ENCODE measurements at regions not wholly inside any gene's neighbourhood (a gene's known extent, or its start where the extent isn't known, plus 50 kb on each side); places are given as distances from the start of the nearest gene placed in this dataset.

DNA sequence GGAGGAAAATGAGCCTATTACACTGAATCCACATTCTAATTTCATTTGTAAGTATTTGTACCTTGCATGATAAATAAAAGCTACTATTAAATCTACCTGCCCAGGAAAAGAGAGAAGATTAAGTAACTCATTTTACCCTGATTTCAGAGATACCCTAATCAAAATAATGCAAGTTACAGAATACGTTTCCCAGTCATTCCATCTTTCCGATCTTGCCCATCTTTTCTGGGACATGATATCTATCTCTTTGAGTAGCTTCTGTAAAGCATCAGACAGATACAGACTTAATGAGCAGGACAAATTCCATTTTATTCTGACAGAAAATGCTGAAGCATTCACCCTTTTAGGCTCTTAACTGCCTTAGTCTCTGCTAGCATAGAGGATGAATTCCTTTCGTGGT lies 56.6 kb downstream of the SPRY2 start:
- Mint-ChIP-seq H3K36me3 (ENCODE audit: low read depth) (peaks cover 12% of the 10 kb centered on the region), H3K9me3 (peaks cover 13% of the 10 kb centered on the region), H3K27ac (no peak overlapping the region), H3K4me1 (no peaks in the 10 kb centered on the region), H3K27me3 (ENCODE audit: low read depth) (no peaks in the 10 kb centered on the region), H3K4me3 (no peak overlapping the region)
- TF ChIP-seq, protein P1, sequence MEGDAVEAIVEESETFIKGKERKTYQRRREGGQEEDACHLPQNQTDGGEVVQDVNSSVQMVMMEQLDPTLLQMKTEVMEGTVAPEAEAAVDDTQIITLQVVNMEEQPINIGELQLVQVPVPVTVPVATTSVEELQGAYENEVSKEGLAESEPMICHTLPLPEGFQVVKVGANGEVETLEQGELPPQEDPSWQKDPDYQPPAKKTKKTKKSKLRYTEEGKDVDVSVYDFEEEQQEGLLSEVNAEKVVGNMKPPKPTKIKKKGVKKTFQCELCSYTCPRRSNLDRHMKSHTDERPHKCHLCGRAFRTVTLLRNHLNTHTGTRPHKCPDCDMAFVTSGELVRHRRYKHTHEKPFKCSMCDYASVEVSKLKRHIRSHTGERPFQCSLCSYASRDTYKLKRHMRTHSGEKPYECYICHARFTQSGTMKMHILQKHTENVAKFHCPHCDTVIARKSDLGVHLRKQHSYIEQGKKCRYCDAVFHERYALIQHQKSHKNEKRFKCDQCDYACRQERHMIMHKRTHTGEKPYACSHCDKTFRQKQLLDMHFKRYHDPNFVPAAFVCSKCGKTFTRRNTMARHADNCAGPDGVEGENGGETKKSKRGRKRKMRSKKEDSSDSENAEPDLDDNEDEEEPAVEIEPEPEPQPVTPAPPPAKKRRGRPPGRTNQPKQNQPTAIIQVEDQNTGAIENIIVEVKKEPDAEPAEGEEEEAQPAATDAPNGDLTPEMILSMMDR (IDR thresholded peaks at IDR 0.05; ENCODE audit: unreplicated experiment in 3 of 3): no peak

GRCh38 chr13:80278706-80279105 lies 62.2 kb downstream of the SPRY2 start:
- TF ChIP-seq, protein P1 (IDR thresholded peaks at IDR 0.05; ENCODE audit: unreplicated experiment in 3 of 3): no peak
- H3K27me3 Mint-ChIP-seq (ENCODE audit: low read depth): peaks cover 3% of the 10 kb centered on the region
- H3K9me3 Mint-ChIP-seq: peaks cover 6% of the 10 kb centered on the region
- H3K4me1 Mint-ChIP-seq: peaks cover 18% of the 10 kb centered on the region
- H3K36me3 Mint-ChIP-seq (ENCODE audit: low read depth): peaks cover 8% of the 10 kb centered on the region
- H3K4me3 Mint-ChIP-seq: no peak overlapping the region
- no peak overlapping the region for H3K27ac Mint-ChIP-seq

DNA sequence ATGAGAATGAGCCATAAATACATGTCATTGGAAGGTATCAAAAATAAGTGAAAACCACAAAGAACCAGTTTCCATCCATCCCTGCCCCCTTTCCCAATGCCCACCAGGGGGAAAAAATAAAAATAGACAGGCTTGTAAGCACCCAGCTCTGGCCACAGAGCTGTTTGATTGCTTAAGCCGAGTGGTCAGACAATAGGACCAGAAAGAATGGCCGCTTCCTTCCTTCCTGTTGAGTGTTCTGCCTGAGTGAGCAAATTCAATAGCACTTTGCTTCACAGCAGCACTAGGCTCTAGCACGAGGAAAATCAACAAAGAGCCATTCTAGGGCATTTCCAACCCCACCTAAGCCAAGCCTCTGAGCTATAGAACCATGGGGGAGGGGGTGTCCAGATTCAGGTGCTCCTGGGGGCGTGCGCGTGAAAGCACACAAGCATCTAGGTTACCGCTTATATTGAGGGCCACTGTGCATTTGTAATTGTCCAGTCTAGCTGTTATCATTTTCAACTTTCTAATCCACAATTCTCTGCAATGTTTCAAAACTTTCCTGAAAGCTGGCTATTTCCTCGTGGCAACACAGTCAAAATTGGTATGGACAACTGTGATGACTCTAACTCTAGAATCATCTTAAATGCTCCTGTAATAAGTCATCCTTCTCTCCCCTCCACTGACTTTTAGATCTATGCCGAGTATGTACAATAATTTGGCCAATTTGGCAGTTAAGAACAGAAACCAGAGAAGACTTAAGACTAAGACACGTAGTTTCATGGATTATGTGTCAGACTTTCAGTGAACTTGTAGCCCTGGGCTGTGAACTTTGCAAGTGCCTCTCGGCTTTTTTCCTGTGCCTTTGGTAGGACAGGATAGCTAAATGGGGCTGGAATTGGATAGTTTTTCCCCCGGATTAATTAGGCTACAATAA lies 64.3 kb downstream of the SPRY2 start:
- H3K4me1 Mint-ChIP-seq: peaks cover 18% of the 10 kb centered on the region
- peaks cover 3% of the 10 kb centered on the region for H3K27me3 Mint-ChIP-seq (ENCODE audit: low read depth)
- TF ChIP-seq, protein P1 (IDR thresholded peaks at IDR 0.05; ENCODE audit: unreplicated experiment in 3 of 3): no peak
- peaks cover 5% of the 10 kb centered on the region for H3K36me3 Mint-ChIP-seq (ENCODE audit: low read depth)
- peak overlapping the region; percentile 62 to 89 (median 77) for H3K27ac Mint-ChIP-seq
- H3K9me3 Mint-ChIP-seq: no peaks in the 10 kb centered on the region
- H3K4me3 Mint-ChIP-seq: no peak overlapping the region

- peaks cover 5% of the 10 kb centered on the region for H3K9me3 Mint-ChIP-seq
- H3K4me3 Mint-ChIP-seq: no peak overlapping the region
- H3K27me3 Mint-ChIP-seq (ENCODE audit: low read depth): peaks cover 3% of the 10 kb centered on the region
- H3K36me3 Mint-ChIP-seq (ENCODE audit: low read depth): peaks cover 5% of the 10 kb centered on the region
- TF ChIP-seq, protein P1 (IDR thresholded peaks at IDR 0.05; ENCODE audit: unreplicated experiment in 3 of 3): no peak
- peaks cover 18% of the 10 kb centered on the region for H3K4me1 Mint-ChIP-seq
- H3K27ac Mint-ChIP-seq: peak overlapping the region in 2 of 3 experiments; percentile 6 to 19
Observed at GRCh38 chr13:80274643-80275042, 66.3 kb downstream of the SPRY2 start.

DNA sequence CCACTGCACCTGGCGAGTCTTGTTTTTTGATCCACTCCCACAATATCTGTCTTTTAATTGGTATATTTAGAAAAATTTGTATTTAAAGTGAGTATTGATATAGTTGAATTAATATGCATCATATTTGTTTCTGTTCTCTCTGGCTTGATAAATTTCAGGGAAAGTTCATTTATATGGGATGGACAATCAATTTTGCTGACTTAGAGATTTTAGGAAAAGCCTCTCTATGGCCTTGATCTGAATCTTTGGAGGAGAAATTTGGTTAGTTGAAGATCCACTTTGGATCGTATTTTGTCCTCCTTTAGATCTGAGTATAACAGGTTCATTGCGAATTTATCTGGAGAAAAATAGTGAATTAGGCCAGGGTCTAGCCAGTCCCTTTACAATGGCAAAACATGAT lies 67.2 kb downstream of the SPRY2 start:
- H3K27me3 Mint-ChIP-seq (ENCODE audit: low read depth): peaks cover 3% of the 10 kb centered on the region
- no peak overlapping the region for H3K27ac Mint-ChIP-seq
- H3K36me3 Mint-ChIP-seq (ENCODE audit: low read depth): peaks cover 5% of the 10 kb centered on the region
- H3K4me3 Mint-ChIP-seq: no peak overlapping the region
- peaks cover 5% of the 10 kb centered on the region for H3K9me3 Mint-ChIP-seq
- TF ChIP-seq, protein P1 (IDR thresholded peaks at IDR 0.05; ENCODE audit: unreplicated experiment in 3 of 3): no peak
- H3K4me1 Mint-ChIP-seq: peaks cover 18% of the 10 kb centered on the region

DNA sequence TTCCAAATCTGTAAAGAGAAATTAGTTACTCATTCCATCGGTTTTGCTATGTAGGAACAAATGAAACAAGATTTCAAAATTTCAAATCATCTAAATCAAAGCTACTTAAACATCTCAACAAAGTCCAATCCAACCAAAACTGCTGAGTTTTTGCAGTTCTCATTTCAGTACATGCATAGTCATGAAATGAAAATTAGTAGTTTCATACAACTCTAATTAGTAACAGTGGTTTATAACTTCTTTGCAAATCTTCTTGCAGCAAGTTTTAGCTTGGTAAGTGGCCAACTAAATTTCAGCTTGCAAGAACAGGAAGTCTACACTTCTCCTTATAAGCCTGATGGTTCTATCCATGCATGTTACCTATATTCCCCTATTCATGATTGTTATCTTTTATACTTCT lies 75.6 kb downstream of the SPRY2 start:
- H3K9me3 Mint-ChIP-seq: peaks cover 22% of the 10 kb centered on the region

More for the DNA sequence above, 75.6 kb downstream of the SPRY2 start:
- Mint-ChIP-seq H3K4me1 (no peaks in the 10 kb centered on the region), H3K36me3 (ENCODE audit: low read depth) (no peaks in the 10 kb centered on the region), H3K4me3 (no peak overlapping the region), H3K27me3 (ENCODE audit: low read depth) (no peaks in the 10 kb centered on the region), H3K27ac (no peak overlapping the region)
- TF ChIP-seq, protein P1 (IDR thresholded peaks at IDR 0.05; ENCODE audit: unreplicated experiment in 3 of 3): no peak

All from nephron (organoid).